WI38 (cell line): ENCODE measurements at regions not wholly inside any gene's neighbourhood (a gene's known extent, or its start where the extent isn't known, plus 50 kb on each side); places are given as distances from the start of the nearest gene placed in this dataset.

ENCODE experiments used
- H3K4me3 ChIP-seq: 2 replicates; pipeline ENCODE4 v1.5.1; 2011; ENCODE audit warnings: low read depth, mild to moderate bottlenecking, control low read depth, low read length
- CTCF ChIP-seq: IDR thresholded peaks from 2 replicates; pipeline ENCODE4 v1.5.1; 2012; ENCODE audit warnings: low read depth, mild to moderate bottlenecking, control low read depth, low read length

GRCh38 chr2:39854771-39855170 is 75.7 kb upstream of the THUMPD2 start:
- H3K4me3 ChIP-seq = no peak overlapping the region
- no peak for TF ChIP-seq CTCF

DNA sequence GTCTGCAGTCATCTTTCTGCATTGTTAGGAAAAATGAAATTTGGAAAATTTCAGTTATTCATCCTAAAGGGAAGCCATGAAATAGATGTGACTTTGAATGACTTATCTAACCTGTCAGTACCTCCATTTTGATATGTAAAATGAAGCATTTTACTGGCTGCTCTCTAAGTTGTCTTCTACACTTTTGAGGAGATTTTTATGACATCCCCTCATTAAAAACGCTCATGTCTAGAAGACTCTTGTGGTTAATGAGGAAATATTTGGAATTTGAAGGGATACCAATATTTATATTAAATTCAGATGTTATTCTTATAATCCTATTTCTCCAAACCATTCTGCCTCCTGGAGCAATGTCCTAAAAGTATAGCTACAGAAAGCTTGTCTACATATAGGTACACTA is 73.8 kb upstream of the THUMPD2 start:
- no peak for TF ChIP-seq CTCF
- no peak overlapping the region for H3K4me3 ChIP-seq

DNA sequence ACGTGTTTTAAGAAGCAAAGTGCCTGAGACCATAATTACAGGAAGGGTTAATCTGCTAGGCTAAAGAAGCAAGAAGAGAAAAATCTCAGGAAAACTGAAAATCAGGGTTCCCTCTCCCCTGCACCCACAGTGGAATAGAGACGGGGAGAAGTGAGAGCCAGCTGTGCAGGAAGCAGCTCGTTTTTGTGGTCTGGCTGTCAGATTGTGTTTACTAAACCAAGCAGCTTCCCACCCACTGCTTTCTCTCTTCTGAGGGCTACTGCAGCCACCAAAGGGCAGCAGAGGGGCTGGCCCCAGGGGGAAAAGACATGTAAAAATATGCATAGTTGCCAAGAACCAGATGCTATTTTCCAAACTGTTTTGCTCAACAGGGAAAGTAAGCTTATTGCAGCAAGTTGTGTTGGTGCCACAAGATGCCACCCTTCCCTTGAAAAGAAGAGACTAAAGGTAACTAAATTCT is 72.6 kb upstream of the THUMPD2 start:
- H3K4me3 ChIP-seq = no peak overlapping the region
- TF ChIP-seq CTCF = no peak

- no peak for TF ChIP-seq CTCF
- H3K4me3 ChIP-seq = no peak overlapping the region
Observed at GRCh38 chr2:39851251-39851650, 72.2 kb upstream of the THUMPD2 start.

GRCh38 chr2:39849982-39850526 is 71.0 kb upstream of the THUMPD2 start:
- no peak overlapping the region for H3K4me3 ChIP-seq
- TF ChIP-seq CTCF = no peak

DNA sequence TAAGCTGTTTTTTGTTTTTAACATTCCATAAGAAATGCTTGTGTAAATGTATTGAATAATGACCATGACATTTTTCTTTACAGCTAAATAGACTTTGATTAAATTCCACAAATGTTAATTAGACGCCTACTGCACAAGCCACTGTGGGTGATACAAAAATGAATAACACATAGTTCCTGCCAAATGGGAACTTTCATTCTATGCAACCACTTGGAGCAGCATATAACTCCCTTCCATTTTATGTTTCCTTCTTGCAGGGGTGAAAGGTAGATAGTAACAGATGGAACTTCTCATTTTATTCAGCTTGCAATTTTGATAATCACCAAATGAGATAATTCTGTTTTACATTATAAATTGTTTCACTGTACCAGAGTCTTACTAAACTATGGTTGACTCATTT is 70.0 kb upstream of the THUMPD2 start:
- no peak for TF ChIP-seq CTCF
- H3K4me3 ChIP-seq = no peak overlapping the region

GRCh38 chr2:39845460-39846146 is 66.5 kb upstream of the THUMPD2 start:
- TF ChIP-seq CTCF = no peak
- no peak overlapping the region for H3K4me3 ChIP-seq
